ENCODE measurements at regions not wholly inside any gene's neighbourhood (a gene's known extent, or its start where the extent isn't known, plus 50 kb on each side); places are given as distances from the start of the nearest gene placed in this dataset.

GRCh38 chr3:34275811-34276210 lies 477.4 kb downstream of the PDCD6IP start:
- Histone ChIP-seq H3K27ac (ENCODE audit: low read depth in 1 of 2, low read length in 1 of 2) (no peak overlapping the region), H3K4me1 (ENCODE audit: control insufficient read depth in 2 of 2, insufficient read depth in 2 of 2, low read length in 2 of 2) (no peaks in the 10 kb centered on the region), H3K4me3 (ENCODE audit: low read length in 2 of 2) (no peak overlapping the region), H3K9me3 (ENCODE audit: control insufficient read depth in 2 of 2, insufficient read depth in 1 of 2, low read length in 1 of 2) (no peaks in the 10 kb centered on the region), H3K36me3 (ENCODE audit: control insufficient read depth in 2 of 2, insufficient read depth in 2 of 2, low read length in 1 of 2) (no peaks in the 10 kb centered on the region), H3K27me3 (ENCODE audit: control insufficient read depth in 2 of 2, insufficient read depth in 1 of 2, low read length in 1 of 2) (no peaks in the 10 kb centered on the region)
- WGBS, result 97% methylated on average over 2 of the region's 2 CpGs
- no peak for DNase-seq (ENCODE audit: low read depth in 6 of 9, low spot score in 9 of 9)

DNA sequence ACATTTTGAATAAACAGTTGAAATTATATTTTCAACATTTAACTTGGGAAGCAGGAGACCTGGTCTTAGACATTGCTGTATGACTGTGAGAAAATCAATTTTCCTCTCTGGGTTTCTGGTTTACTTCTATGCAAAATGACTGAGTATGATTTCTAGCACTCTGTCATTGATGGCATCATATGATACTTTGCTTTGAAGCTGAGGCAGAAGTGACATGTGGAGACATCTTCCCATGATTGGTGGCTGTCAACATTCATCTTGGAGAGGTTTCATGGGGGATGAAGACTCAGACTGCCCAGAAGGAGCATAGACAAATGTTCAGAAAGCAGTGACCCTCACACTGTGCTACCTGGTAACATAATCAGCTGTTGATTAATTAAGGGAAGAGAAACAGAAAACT lies 477.9 kb downstream of the PDCD6IP start:
- no peak for DNase-seq (ENCODE audit: low read depth in 6 of 9, low spot score in 9 of 9)

GRCh38 chr3:34277110-34277509 lies 478.7 kb downstream of the PDCD6IP start:
- no peaks in the 10 kb centered on the region for H3K9me3 ChIP-seq (ENCODE audit: control insufficient read depth in 2 of 2, insufficient read depth in 1 of 2, low read length in 1 of 2)
- DNase-seq (ENCODE audit: low read depth in 6 of 9, low spot score in 9 of 9), result peak in 1 of 9 donors; percentile 34
- 74% methylated on average over 2 of the region's 2 CpGs for WGBS
- H3K36me3 ChIP-seq (ENCODE audit: control insufficient read depth in 2 of 2, insufficient read depth in 2 of 2, low read length in 1 of 2), result no peaks in the 10 kb centered on the region
- H3K4me3 ChIP-seq (ENCODE audit: low read length in 2 of 2), result no peak overlapping the region
- no peaks in the 10 kb centered on the region for H3K4me1 ChIP-seq (ENCODE audit: control insufficient read depth in 2 of 2, insufficient read depth in 2 of 2, low read length in 2 of 2)
- H3K27me3 ChIP-seq (ENCODE audit: control insufficient read depth in 2 of 2, insufficient read depth in 1 of 2, low read length in 1 of 2), result no peaks in the 10 kb centered on the region
- no peak overlapping the region for H3K27ac ChIP-seq (ENCODE audit: low read depth in 1 of 2, low read length in 1 of 2)

More for the DNA sequence above, 477.9 kb downstream of the PDCD6IP start:
- Histone ChIP-seq H3K27me3 (ENCODE audit: control insufficient read depth in 2 of 2, insufficient read depth in 1 of 2, low read length in 1 of 2) (no peaks in the 10 kb centered on the region), H3K27ac (ENCODE audit: low read depth in 1 of 2, low read length in 1 of 2) (no peak overlapping the region), H3K4me1 (ENCODE audit: control insufficient read depth in 2 of 2, insufficient read depth in 2 of 2, low read length in 2 of 2) (no peaks in the 10 kb centered on the region), H3K9me3 (ENCODE audit: control insufficient read depth in 2 of 2, insufficient read depth in 1 of 2, low read length in 1 of 2) (no peaks in the 10 kb centered on the region), H3K36me3 (ENCODE audit: control insufficient read depth in 2 of 2, insufficient read depth in 2 of 2, low read length in 1 of 2) (no peaks in the 10 kb centered on the region), H3K4me3 (ENCODE audit: low read length in 2 of 2) (no peak overlapping the region)

- WGBS, result 97% methylated on average over 2 of the region's 2 CpGs
- H3K27ac ChIP-seq (ENCODE audit: low read depth in 1 of 2, low read length in 1 of 2), result no peak overlapping the region
- H3K27me3 ChIP-seq (ENCODE audit: control insufficient read depth in 2 of 2, insufficient read depth in 1 of 2, low read length in 1 of 2), result no peaks in the 10 kb centered on the region
- H3K4me1 ChIP-seq (ENCODE audit: control insufficient read depth in 2 of 2, insufficient read depth in 2 of 2, low read length in 2 of 2), result no peaks in the 10 kb centered on the region
- DNase-seq (ENCODE audit: low read depth in 6 of 9, low spot score in 9 of 9), result no peak
- no peak overlapping the region for H3K4me3 ChIP-seq (ENCODE audit: low read length in 2 of 2)
- no peaks in the 10 kb centered on the region for H3K36me3 ChIP-seq (ENCODE audit: control insufficient read depth in 2 of 2, insufficient read depth in 2 of 2, low read length in 1 of 2)
- H3K9me3 ChIP-seq (ENCODE audit: control insufficient read depth in 2 of 2, insufficient read depth in 1 of 2, low read length in 1 of 2), result no peaks in the 10 kb centered on the region
These were observed 481.5 kb downstream of the PDCD6IP start for GRCh38 chr3:34279901-34280300.

- H3K27ac ChIP-seq (ENCODE audit: low read depth in 1 of 2, low read length in 1 of 2), result no peak overlapping the region
- no peaks in the 10 kb centered on the region for H3K4me1 ChIP-seq (ENCODE audit: control insufficient read depth in 2 of 2, insufficient read depth in 2 of 2, low read length in 2 of 2)
- no peaks in the 10 kb centered on the region for H3K9me3 ChIP-seq (ENCODE audit: control insufficient read depth in 2 of 2, insufficient read depth in 1 of 2, low read length in 1 of 2)
- no peak overlapping the region for H3K4me3 ChIP-seq (ENCODE audit: low read length in 2 of 2)
- no peaks in the 10 kb centered on the region for H3K27me3 ChIP-seq (ENCODE audit: control insufficient read depth in 2 of 2, insufficient read depth in 1 of 2, low read length in 1 of 2)
- 96% methylated on average over 3 of the region's 3 CpGs for WGBS
- DNase-seq (ENCODE audit: low read depth in 6 of 9, low spot score in 9 of 9), result no peak
- H3K36me3 ChIP-seq (ENCODE audit: control insufficient read depth in 2 of 2, insufficient read depth in 2 of 2, low read length in 1 of 2), result no peaks in the 10 kb centered on the region
These were observed 485.3 kb downstream of the PDCD6IP start for GRCh38 chr3:34283751-34284150.

- H3K36me3 ChIP-seq (ENCODE audit: control insufficient read depth in 2 of 2, insufficient read depth in 2 of 2, low read length in 1 of 2), result no peaks in the 10 kb centered on the region
- H3K27me3 ChIP-seq (ENCODE audit: control insufficient read depth in 2 of 2, insufficient read depth in 1 of 2, low read length in 1 of 2), result no peaks in the 10 kb centered on the region
- no peak for DNase-seq (ENCODE audit: low read depth in 6 of 9, low spot score in 9 of 9)
- H3K4me1 ChIP-seq (ENCODE audit: control insufficient read depth in 2 of 2, insufficient read depth in 2 of 2, low read length in 2 of 2), result no peaks in the 10 kb centered on the region
- no peak overlapping the region for H3K27ac ChIP-seq (ENCODE audit: low read depth in 1 of 2, low read length in 1 of 2)
- H3K9me3 ChIP-seq (ENCODE audit: control insufficient read depth in 2 of 2, insufficient read depth in 1 of 2, low read length in 1 of 2), result no peaks in the 10 kb centered on the region
- no peak overlapping the region for H3K4me3 ChIP-seq (ENCODE audit: low read length in 2 of 2)
- 98% methylated on average over 7 of the region's 7 CpGs for WGBS
These were observed 486.8 kb downstream of the PDCD6IP start for GRCh38 chr3:34284959-34285826.

- Histone ChIP-seq H3K9me3 (ENCODE audit: control insufficient read depth in 2 of 2, insufficient read depth in 1 of 2, low read length in 1 of 2) (no peaks in the 10 kb centered on the region), H3K4me1 (ENCODE audit: control insufficient read depth in 2 of 2, insufficient read depth in 2 of 2, low read length in 2 of 2) (no peaks in the 10 kb centered on the region), H3K27ac (ENCODE audit: low read depth in 1 of 2, low read length in 1 of 2) (no peak overlapping the region), H3K4me3 (ENCODE audit: low read length in 2 of 2) (no peak overlapping the region), H3K27me3 (ENCODE audit: control insufficient read depth in 2 of 2, insufficient read depth in 1 of 2, low read length in 1 of 2) (no peaks in the 10 kb centered on the region), H3K36me3 (ENCODE audit: control insufficient read depth in 2 of 2, insufficient read depth in 2 of 2, low read length in 1 of 2) (no peaks in the 10 kb centered on the region)
- WGBS, result 75% methylated on average over 2 of the region's 2 CpGs
- no peak for DNase-seq (ENCODE audit: low read depth in 6 of 9, low spot score in 9 of 9)
These were observed 487.4 kb downstream of the PDCD6IP start for GRCh38 chr3:34285827-34286188.

DNA sequence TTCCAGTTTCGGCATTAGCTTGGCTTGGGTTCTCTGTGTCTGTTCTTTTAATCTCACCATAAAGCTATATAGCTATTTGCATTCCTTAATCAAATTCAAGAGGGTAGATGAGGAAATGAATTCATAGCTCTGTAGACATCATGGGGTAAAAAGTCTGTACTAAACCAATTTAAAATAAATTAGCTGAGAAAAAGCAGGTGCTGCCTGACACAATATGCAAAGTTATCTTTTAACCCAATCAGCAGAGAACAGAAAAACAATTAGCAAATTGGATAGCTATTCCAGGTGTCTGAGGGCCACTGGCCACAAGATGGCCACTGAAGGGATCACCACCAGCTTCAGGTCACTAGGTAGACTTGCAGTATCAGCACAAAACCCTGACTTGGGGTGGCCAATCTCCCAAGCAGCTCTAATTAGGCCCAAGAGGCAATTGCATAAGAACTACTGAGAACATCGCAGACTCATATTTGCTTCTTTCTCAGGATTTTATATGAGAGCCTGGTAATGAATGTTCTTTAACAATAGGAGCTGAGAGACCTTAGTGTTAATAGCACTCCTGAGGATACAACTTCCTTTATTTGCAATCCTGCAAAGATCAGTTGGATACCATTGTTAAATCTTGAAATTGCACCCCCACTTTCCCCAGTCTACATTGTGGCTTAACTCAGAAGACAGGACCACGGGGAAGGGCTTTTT lies 494.3 kb downstream of the PDCD6IP start:
- H3K27ac ChIP-seq (ENCODE audit: low read depth in 1 of 2, low read length in 1 of 2), result no peak overlapping the region
- no peaks in the 10 kb centered on the region for H3K27me3 ChIP-seq (ENCODE audit: control insufficient read depth in 2 of 2, insufficient read depth in 1 of 2, low read length in 1 of 2)
- no peaks in the 10 kb centered on the region for H3K4me1 ChIP-seq (ENCODE audit: control insufficient read depth in 2 of 2, insufficient read depth in 2 of 2, low read length in 2 of 2)
- WGBS, result 91% methylated on average over 3 of the region's 3 CpGs
- H3K36me3 ChIP-seq (ENCODE audit: control insufficient read depth in 2 of 2, insufficient read depth in 2 of 2, low read length in 1 of 2), result no peaks in the 10 kb centered on the region
- DNase-seq (ENCODE audit: low read depth in 6 of 9, low spot score in 9 of 9), result no peak
- H3K9me3 ChIP-seq (ENCODE audit: control insufficient read depth in 2 of 2, insufficient read depth in 1 of 2, low read length in 1 of 2), result no peaks in the 10 kb centered on the region
- H3K4me3 ChIP-seq (ENCODE audit: low read length in 2 of 2), result no peak overlapping the region

DNA sequence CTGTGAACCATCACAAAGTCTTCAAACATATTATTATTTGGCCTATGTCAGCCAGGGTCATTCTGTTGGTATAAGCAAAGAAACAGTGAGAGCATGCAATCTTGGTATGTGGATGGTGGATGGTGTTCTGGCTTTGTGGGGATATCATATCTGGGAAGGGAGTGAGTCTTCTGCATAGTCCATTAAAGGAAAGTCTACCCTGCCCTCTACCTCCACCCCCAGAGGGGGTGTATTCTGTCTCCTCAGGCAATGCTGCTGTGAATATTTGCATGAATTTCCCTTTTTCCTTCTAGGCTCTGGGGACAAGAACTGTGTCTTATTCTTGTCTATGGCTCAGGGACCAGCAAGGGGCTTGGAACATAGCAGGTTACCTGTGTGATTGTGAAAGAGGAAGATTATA lies 495.8 kb downstream of the PDCD6IP start:
- Histone ChIP-seq H3K27ac (ENCODE audit: low read depth in 1 of 2, low read length in 1 of 2) (no peak overlapping the region), H3K4me3 (ENCODE audit: low read length in 2 of 2) (no peak overlapping the region), H3K27me3 (ENCODE audit: control insufficient read depth in 2 of 2, insufficient read depth in 1 of 2, low read length in 1 of 2) (no peaks in the 10 kb centered on the region), H3K9me3 (ENCODE audit: control insufficient read depth in 2 of 2, insufficient read depth in 1 of 2, low read length in 1 of 2) (no peaks in the 10 kb centered on the region), H3K36me3 (ENCODE audit: control insufficient read depth in 2 of 2, insufficient read depth in 2 of 2, low read length in 1 of 2) (no peaks in the 10 kb centered on the region), H3K4me1 (ENCODE audit: control insufficient read depth in 2 of 2, insufficient read depth in 2 of 2, low read length in 2 of 2) (no peaks in the 10 kb centered on the region)
- DNase-seq (ENCODE audit: low read depth in 6 of 9, low spot score in 9 of 9), result no peak
